ENCODE measurements at regions not wholly inside any gene's neighbourhood (a gene's known extent, or its start where the extent isn't known, plus 50 kb on each side); places are given as distances from the start of the nearest gene placed in this dataset.

DNA sequence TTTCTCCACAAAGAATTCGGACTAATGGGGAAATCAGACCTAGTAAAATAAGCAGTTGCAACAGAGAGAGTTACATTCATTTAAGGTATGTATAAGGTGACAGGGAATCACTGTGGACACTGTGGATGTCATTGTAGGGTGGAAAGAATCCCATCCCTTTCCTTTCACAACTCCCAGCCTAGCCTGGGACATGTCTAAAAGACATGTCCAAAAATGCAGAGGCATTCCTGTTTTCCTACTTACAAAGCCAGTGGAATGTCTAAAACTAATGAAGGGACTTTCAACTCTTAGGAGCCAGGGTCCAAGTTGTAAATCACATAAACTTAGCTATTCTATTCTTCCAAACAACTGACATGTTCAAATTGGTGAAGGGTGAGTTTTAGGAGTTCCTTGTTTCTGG is 511.0 kb downstream of the PRELID2 start:
- H3K4me3 ChIP-seq (ENCODE audit: low read depth, low read length): no peak overlapping the region
- TF ChIP-seq, protein P1, sequence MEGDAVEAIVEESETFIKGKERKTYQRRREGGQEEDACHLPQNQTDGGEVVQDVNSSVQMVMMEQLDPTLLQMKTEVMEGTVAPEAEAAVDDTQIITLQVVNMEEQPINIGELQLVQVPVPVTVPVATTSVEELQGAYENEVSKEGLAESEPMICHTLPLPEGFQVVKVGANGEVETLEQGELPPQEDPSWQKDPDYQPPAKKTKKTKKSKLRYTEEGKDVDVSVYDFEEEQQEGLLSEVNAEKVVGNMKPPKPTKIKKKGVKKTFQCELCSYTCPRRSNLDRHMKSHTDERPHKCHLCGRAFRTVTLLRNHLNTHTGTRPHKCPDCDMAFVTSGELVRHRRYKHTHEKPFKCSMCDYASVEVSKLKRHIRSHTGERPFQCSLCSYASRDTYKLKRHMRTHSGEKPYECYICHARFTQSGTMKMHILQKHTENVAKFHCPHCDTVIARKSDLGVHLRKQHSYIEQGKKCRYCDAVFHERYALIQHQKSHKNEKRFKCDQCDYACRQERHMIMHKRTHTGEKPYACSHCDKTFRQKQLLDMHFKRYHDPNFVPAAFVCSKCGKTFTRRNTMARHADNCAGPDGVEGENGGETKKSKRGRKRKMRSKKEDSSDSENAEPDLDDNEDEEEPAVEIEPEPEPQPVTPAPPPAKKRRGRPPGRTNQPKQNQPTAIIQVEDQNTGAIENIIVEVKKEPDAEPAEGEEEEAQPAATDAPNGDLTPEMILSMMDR (IDR thresholded peaks at IDR 0.05; ENCODE audit: insufficient read depth, low read length): no peak
- DNase-seq (ENCODE audit: low read depth): peak; percentile 31

- DNase-seq (ENCODE audit: low read depth): no peak
- no peak overlapping the region for H3K4me3 ChIP-seq (ENCODE audit: low read depth, low read length)
- TF ChIP-seq, protein P1 (IDR thresholded peaks at IDR 0.05; ENCODE audit: insufficient read depth, low read length): no peak
These were observed 518.9 kb downstream of the PRELID2 start for GRCh38 chr5:145316282-145316681.

GRCh38 chr5:145307866-145308382 is 527.2 kb downstream of the PRELID2 start:
- no peak for DNase-seq (ENCODE audit: low read depth)
- no peak overlapping the region for H3K4me3 ChIP-seq (ENCODE audit: low read depth, low read length)
- TF ChIP-seq, protein P1 (IDR thresholded peaks at IDR 0.05; ENCODE audit: insufficient read depth, low read length): no peak

GRCh38 chr5:145295236-145295835 is 539.8 kb downstream of the PRELID2 start:
- H3K4me3 ChIP-seq (ENCODE audit: low read depth, low read length): no peak overlapping the region
- TF ChIP-seq, protein P1 (IDR thresholded peaks at IDR 0.05; ENCODE audit: insufficient read depth, low read length): no peak
- no peak for DNase-seq (ENCODE audit: low read depth)

GRCh38 chr5:145294331-145294730 is 540.8 kb downstream of the PRELID2 start:
- no peak overlapping the region for H3K4me3 ChIP-seq (ENCODE audit: low read depth, low read length)
- TF ChIP-seq, protein P1 (IDR thresholded peaks at IDR 0.05; ENCODE audit: insufficient read depth, low read length): no peak
- peak; percentile 5 for DNase-seq (ENCODE audit: low read depth)

- TF ChIP-seq, protein P1 (IDR thresholded peaks at IDR 0.05; ENCODE audit: insufficient read depth, low read length): no peak
- H3K4me3 ChIP-seq (ENCODE audit: low read depth, low read length): no peak overlapping the region
- DNase-seq (ENCODE audit: low read depth): no peak
These were observed 541.4 kb downstream of the PRELID2 start for GRCh38 chr5:145293716-145294115.

DNA sequence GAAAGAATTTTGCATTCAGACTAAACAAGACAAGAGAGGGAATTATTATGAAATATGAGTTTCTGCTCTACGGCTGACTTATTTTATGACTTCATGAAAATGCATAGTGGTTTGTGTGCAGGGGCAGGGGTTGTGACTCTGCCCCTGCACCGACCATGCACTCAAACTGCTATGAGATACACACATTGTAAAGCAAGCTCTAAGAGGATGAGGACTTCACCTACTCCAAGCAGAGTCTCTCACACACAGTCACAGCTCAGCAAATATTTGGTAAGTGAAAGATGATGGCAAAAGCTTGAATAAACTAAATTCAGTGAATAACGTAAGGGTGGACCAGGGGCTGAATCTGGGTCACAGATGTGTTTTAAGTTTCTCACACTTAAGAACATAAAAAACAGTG is 542.9 kb downstream of the PRELID2 start:
- no peak overlapping the region for H3K4me3 ChIP-seq (ENCODE audit: low read depth, low read length)
- DNase-seq (ENCODE audit: low read depth): no peak
- TF ChIP-seq, protein P1 (IDR thresholded peaks at IDR 0.05; ENCODE audit: insufficient read depth, low read length): no peak
